ENCODE measurements at regions not wholly inside any gene's neighbourhood (a gene's known extent, or its start where the extent isn't known, plus 50 kb on each side); places are given as distances from the start of the nearest gene placed in this dataset.

GRCh38 chr3:187957582-187957981 lies 196.4 kb upstream of the LPP start:
- TF ChIP-seq SIN3A (IDR thresholded peaks at IDR 0.05; ENCODE audit: borderline replicate concordance, insufficient read depth, low read length) (no peak), REST (IDR thresholded peaks at IDR 0.05; ENCODE audit: insufficient read depth in 1 of 2, low read depth in 2 of 2, low read length in 2 of 2) (no peak)

Data from PFSK-1 (cell line).